ENCODE measurements at regions not wholly inside any gene's neighbourhood (a gene's known extent, or its start where the extent isn't known, plus 50 kb on each side); places are given as distances from the start of the nearest gene placed in this dataset.

- Histone ChIP-seq H3K36me3 (no peaks in the 10 kb centered on the region), H3K9me3 (no peaks in the 10 kb centered on the region)
- WGBS = 58% methylated on average over 5 of the region's 5 CpGs
These were observed 148.3 kb downstream of the MATN1 start for GRCh38 chr1:30575066-30575465.

GRCh38 chr1:30572192-30572591 is 151.2 kb downstream of the MATN1 start:
- TF ChIP-seq POLR2A (IDR thresholded peaks at IDR 0.05; ENCODE audit: low read depth) (no peak), EP300 (IDR thresholded peaks at IDR 0.05) (no peak), POLR2AphosphoS5 (IDR thresholded peaks at IDR 0.05) (no peak), CTCF (IDR thresholded peaks at IDR 0.05) (no peak)
- no peaks in the 10 kb centered on the region for H3K36me3 ChIP-seq
- intact Hi-C loops (cut with DNase I) = no loop called here

More at GRCh38 chr1:30575066-30575465, 148.3 kb downstream of the MATN1 start:
- no peaks in the 10 kb centered on the region for H3K4me1 ChIP-seq
- DNase-seq (ENCODE audit: extremely low spot score) = peak; percentile 74
- intact Hi-C loops (cut with DNase I) = no loop called here
- H3K27ac ChIP-seq (replicated peaks in 1 of 4) = no peak overlapping the region
- peaks cover 0 to 13% (median 0%) of the 10 kb centered on the region in 4 donors for H3K27me3 ChIP-seq
- TF ChIP-seq EP300 (IDR thresholded peaks at IDR 0.05) = no peak
- TF ChIP-seq CTCF (IDR thresholded peaks at IDR 0.05) = no peak
- TF ChIP-seq POLR2AphosphoS5 (IDR thresholded peaks at IDR 0.05) = no peak
- H3K4me3 ChIP-seq = no peak overlapping the region

GRCh38 chr1:30571380-30571779 is 152.0 kb downstream of the MATN1 start:
- Histone ChIP-seq H3K27me3 (peaks cover 0 to 13% (median 0%) of the 10 kb centered on the region in 4 donors), H3K27ac (replicated peaks in 1 of 4) (no peak overlapping the region), H3K36me3 (no peaks in the 10 kb centered on the region), H3K9me3 (no peaks in the 10 kb centered on the region), H3K4me3 (no peak overlapping the region), H3K4me1 (no peaks in the 10 kb centered on the region)
- intact Hi-C loops (cut with DNase I) = no loop called here
- TF ChIP-seq EP300 (IDR thresholded peaks at IDR 0.05) (no peak), CTCF (IDR thresholded peaks at IDR 0.05) (no peak), POLR2AphosphoS5 (IDR thresholded peaks at IDR 0.05) (no peak), POLR2A (IDR thresholded peaks at IDR 0.05; ENCODE audit: low read depth) (no peak)
- 71% methylated on average over 4 of the region's 4 CpGs for WGBS
- DNase-seq (ENCODE audit: extremely low spot score) = no peak

More at GRCh38 chr1:30572192-30572591, 151.2 kb downstream of the MATN1 start:
- no peak overlapping the region for H3K27ac ChIP-seq (replicated peaks in 1 of 4)
- no peaks in the 10 kb centered on the region for H3K9me3 ChIP-seq
- no peaks in the 10 kb centered on the region for H3K4me1 ChIP-seq
- peaks cover 0 to 13% (median 0%) of the 10 kb centered on the region in 4 donors for H3K27me3 ChIP-seq
- no peak overlapping the region for H3K4me3 ChIP-seq
- no peak for DNase-seq (ENCODE audit: extremely low spot score)

- no peak for TF ChIP-seq EP300 (IDR thresholded peaks at IDR 0.05)
- Histone ChIP-seq H3K4me3 (no peak overlapping the region), H3K4me1 (no peaks in the 10 kb centered on the region), H3K9me3 (peaks cover 0 to 4% (median 0%) of the 10 kb centered on the region in 4 donors), H3K27ac (replicated peaks in 1 of 4) (no peak overlapping the region), H3K36me3 (no peaks in the 10 kb centered on the region), H3K27me3 (peaks cover 0 to 13% (median 0%) of the 10 kb centered on the region in 4 donors)
- intact Hi-C loops (cut with DNase I) = no loop called here
- DNase-seq (ENCODE audit: extremely low spot score) = no peak
- WGBS = 73% methylated on average over 3 of the region's 3 CpGs
These were observed 154.0 kb downstream of the MATN1 start for GRCh38 chr1:30569384-30569783.

GRCh38 chr1:30562559-30562958 is 160.8 kb downstream of the MATN1 start:
- Histone ChIP-seq H3K4me3 (no peak overlapping the region), H3K36me3 (no peaks in the 10 kb centered on the region), H3K4me1 (no peaks in the 10 kb centered on the region), H3K27ac (replicated peaks in 1 of 4) (no peak overlapping the region), H3K27me3 (no peaks in the 10 kb centered on the region), H3K9me3 (peaks cover 0 to 41% (median 32%) of the 10 kb centered on the region in 4 donors)
- no peak for TF ChIP-seq CTCF (IDR thresholded peaks at IDR 0.05)
- TF ChIP-seq POLR2A (IDR thresholded peaks at IDR 0.05; ENCODE audit: low read depth) = no peak
- TF ChIP-seq POLR2AphosphoS5 (IDR thresholded peaks at IDR 0.05) = no peak
- TF ChIP-seq EP300 (IDR thresholded peaks at IDR 0.05) = no peak
- DNase-seq (ENCODE audit: extremely low spot score) = no peak
- intact Hi-C loops (cut with DNase I) = no loop called here

Data from esophagus muscularis mucosa (tissue), 4 donors.